ENCODE measurements at regions not wholly inside any gene's neighbourhood (a gene's known extent, or its start where the extent isn't known, plus 50 kb on each side); places are given as distances from the start of the nearest gene placed in this dataset.
"Not testable (repeated sequence)": the region's sequence is repeated elsewhere in the genome, so short reads cannot be mapped to it uniquely, and the experiment has no call there.

DNA sequence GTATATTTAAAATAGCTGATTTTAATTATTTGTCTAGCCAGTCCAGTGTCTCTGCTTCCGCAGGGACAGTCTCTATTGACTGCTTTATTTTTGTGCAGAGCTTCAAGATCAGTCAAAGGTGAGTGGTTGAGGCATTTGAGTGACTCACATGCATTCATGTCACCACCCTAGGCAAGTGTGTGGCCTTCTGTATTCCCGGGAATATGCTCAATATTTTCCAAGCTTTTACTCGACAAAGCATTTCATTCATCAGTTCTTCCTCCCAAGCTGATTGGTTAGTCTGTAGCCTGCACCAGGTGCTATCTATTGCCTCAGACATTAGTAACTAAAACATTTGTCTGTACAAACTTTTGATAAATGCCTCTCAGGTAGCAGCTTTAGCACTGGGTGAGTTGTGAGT lies 471.5 kb upstream of the NRG3 start:
- Histone ChIP-seq H3K36me3 (ENCODE audit: control insufficient read depth in 5 of 5, insufficient read depth in 5 of 5, low read length in 5 of 5) (no peaks in the 10 kb centered on the region), H3K9ac (ENCODE audit: low read length in 5 of 5) (no peak overlapping the region), H3K27ac (ENCODE audit: low read depth, low read length) (no peak overlapping the region), H3K4me1 (ENCODE audit: control insufficient read depth in 5 of 5, insufficient read depth in 5 of 5, low read length in 5 of 5) (no peaks in the 10 kb centered on the region), H3K4me3 (ENCODE audit: low read depth in 1 of 5, low read length in 5 of 5) (no peak overlapping the region), H3K9me3 (ENCODE audit: control insufficient read depth in 5 of 5, low read length in 5 of 5) (no peaks in the 10 kb centered on the region), H3K27me3 (ENCODE audit: control insufficient read depth in 5 of 5, insufficient read depth in 4 of 5, low read length in 5 of 5) (no peaks in the 10 kb centered on the region)

GRCh38 chr10:81405399-81405798 lies 469.6 kb upstream of the NRG3 start:
- H3K27me3 ChIP-seq (ENCODE audit: control insufficient read depth in 5 of 5, insufficient read depth in 4 of 5, low read length in 5 of 5): no peaks in the 10 kb centered on the region
- no peaks in the 10 kb centered on the region for H3K36me3 ChIP-seq (ENCODE audit: control insufficient read depth in 5 of 5, insufficient read depth in 5 of 5, low read length in 5 of 5)
- no peak overlapping the region for H3K4me3 ChIP-seq (ENCODE audit: low read depth in 1 of 5, low read length in 5 of 5)
- H3K27ac ChIP-seq (ENCODE audit: low read depth, low read length): no peak overlapping the region
- no peaks in the 10 kb centered on the region for H3K4me1 ChIP-seq (ENCODE audit: control insufficient read depth in 5 of 5, insufficient read depth in 5 of 5, low read length in 5 of 5)
- H3K9ac ChIP-seq (ENCODE audit: low read length in 5 of 5): no peak overlapping the region
- H3K9me3 ChIP-seq (ENCODE audit: control insufficient read depth in 5 of 5, low read length in 5 of 5): no peaks in the 10 kb centered on the region

DNA sequence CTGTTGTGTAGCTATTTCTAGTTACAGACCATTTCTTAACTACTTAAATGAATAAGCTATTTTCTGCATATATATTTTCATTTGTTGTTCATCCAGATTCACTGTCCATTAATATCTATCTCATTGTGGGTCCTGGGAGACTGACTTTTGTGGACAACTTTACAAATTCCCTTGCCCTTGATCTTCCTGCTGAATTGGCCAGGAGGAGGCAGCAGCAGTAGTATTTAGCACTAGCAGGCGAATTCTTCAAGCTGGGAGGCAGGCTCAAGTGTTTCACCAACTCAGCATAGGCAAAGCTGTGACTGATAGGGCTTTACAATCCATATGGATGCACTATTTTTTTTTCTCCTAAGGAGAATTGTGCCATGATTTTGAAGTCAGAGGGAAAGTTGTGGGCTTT lies 461.0 kb upstream of the NRG3 start:
- no peak overlapping the region for H3K9ac ChIP-seq (ENCODE audit: low read length in 5 of 5)
- no peaks in the 10 kb centered on the region for H3K36me3 ChIP-seq (ENCODE audit: control insufficient read depth in 5 of 5, insufficient read depth in 5 of 5, low read length in 5 of 5)
- no peak overlapping the region for H3K4me3 ChIP-seq (ENCODE audit: low read depth in 1 of 5, low read length in 5 of 5)
- no peaks in the 10 kb centered on the region for H3K27me3 ChIP-seq (ENCODE audit: control insufficient read depth in 5 of 5, insufficient read depth in 4 of 5, low read length in 5 of 5)
- H3K9me3 ChIP-seq (ENCODE audit: control insufficient read depth in 5 of 5, low read length in 5 of 5): peaks cover 0 to 4% (median 0%) of the 10 kb centered on the region in 5 donors
- H3K27ac ChIP-seq (ENCODE audit: low read depth, low read length): no peak overlapping the region
- H3K4me1 ChIP-seq (ENCODE audit: control insufficient read depth in 5 of 5, insufficient read depth in 5 of 5, low read length in 5 of 5): no peaks in the 10 kb centered on the region

DNA sequence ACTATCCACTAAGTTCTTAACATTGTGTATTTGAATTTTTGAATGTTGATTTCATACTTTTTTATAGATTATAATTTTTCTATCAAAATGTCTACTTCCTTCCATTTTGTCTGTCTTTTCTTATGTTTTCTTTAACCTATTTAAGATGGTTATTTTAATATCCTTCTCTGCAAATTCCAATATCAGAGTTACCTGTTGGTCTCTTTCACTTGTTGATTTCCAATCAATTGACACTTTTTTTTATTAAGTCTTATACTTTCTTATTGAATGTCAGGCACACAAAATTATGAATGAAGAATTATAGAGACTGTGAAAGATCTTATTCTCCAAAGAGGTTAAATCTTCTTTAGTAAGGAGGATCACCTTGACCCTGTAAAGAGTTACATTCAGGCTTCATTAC lies 448.3 kb upstream of the NRG3 start:
- no peaks in the 10 kb centered on the region for H3K27me3 ChIP-seq (ENCODE audit: control insufficient read depth in 5 of 5, insufficient read depth in 4 of 5, low read length in 5 of 5)
- no peak overlapping the region for H3K9ac ChIP-seq (ENCODE audit: low read length in 5 of 5)
- H3K9me3 ChIP-seq (ENCODE audit: control insufficient read depth in 5 of 5, low read length in 5 of 5): peaks cover 0 to 6% (median 0%) of the 10 kb centered on the region in 5 donors
- no peak overlapping the region for H3K27ac ChIP-seq (ENCODE audit: low read depth, low read length)
- no peaks in the 10 kb centered on the region for H3K36me3 ChIP-seq (ENCODE audit: control insufficient read depth in 5 of 5, insufficient read depth in 5 of 5, low read length in 5 of 5)
- no peak overlapping the region for H3K4me3 ChIP-seq (ENCODE audit: low read depth in 1 of 5, low read length in 5 of 5)
- H3K4me1 ChIP-seq (ENCODE audit: control insufficient read depth in 5 of 5, insufficient read depth in 5 of 5, low read length in 5 of 5): no peaks in the 10 kb centered on the region

DNA sequence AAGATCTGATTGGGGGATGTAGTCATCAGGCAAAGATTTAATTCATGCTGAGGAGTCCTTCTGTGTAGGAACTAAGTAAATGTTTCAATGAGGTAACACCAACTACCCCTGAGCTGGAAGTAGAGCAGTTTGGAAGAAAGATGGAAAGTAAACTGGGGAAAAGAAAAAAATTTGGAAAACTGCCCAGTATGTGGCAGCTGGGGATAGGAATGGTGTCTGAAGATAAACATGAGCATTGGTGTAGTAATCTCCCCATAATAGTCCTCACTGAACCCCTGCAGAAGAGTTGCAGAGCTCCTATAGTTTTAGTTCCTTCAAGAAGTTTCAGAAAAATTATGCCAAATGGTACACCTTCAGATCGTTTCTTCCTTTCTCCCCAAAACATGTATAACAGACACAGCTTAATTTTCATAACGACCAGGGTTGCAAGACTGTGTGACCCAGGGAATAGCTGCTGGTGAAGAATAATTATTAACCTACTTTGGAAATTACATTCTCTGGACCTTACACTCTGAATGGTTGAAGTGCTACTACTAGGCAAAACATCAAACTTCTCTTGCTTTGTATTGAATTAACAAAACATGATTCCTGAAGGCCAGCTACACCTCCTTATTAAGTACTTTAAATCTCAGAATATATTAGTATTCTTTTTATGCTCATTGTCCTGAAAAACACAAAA lies 446.4 kb upstream of the NRG3 start:
- Histone ChIP-seq H3K36me3 (ENCODE audit: control insufficient read depth in 5 of 5, insufficient read depth in 5 of 5, low read length in 5 of 5) (no peaks in the 10 kb centered on the region), H3K9me3 (ENCODE audit: control insufficient read depth in 5 of 5, low read length in 5 of 5) (peaks cover 0 to 5% (median 0%) of the 10 kb centered on the region in 5 donors), H3K4me3 (ENCODE audit: low read depth in 1 of 5, low read length in 5 of 5) (no peak overlapping the region), H3K27me3 (ENCODE audit: control insufficient read depth in 5 of 5, insufficient read depth in 4 of 5, low read length in 5 of 5) (no peaks in the 10 kb centered on the region), H3K9ac (ENCODE audit: low read length in 5 of 5) (no peak overlapping the region), H3K27ac (ENCODE audit: low read depth, low read length) (no peak overlapping the region), H3K4me1 (ENCODE audit: control insufficient read depth in 5 of 5, insufficient read depth in 5 of 5, low read length in 5 of 5) (no peaks in the 10 kb centered on the region)

- Histone ChIP-seq H3K4me1 (ENCODE audit: control insufficient read depth in 5 of 5, insufficient read depth in 5 of 5, low read length in 5 of 5) (no peaks in the 10 kb centered on the region), H3K36me3 (ENCODE audit: control insufficient read depth in 5 of 5, insufficient read depth in 5 of 5, low read length in 5 of 5) (no peaks in the 10 kb centered on the region), H3K9ac (ENCODE audit: low read length in 5 of 5) (no peak overlapping the region), H3K4me3 (ENCODE audit: low read depth in 1 of 5, low read length in 5 of 5) (no peak overlapping the region), H3K9me3 (ENCODE audit: control insufficient read depth in 5 of 5, low read length in 5 of 5) (peaks cover 0 to 4% (median 0%) of the 10 kb centered on the region in 5 donors), H3K27me3 (ENCODE audit: control insufficient read depth in 5 of 5, insufficient read depth in 4 of 5, low read length in 5 of 5) (no peaks in the 10 kb centered on the region), H3K27ac (ENCODE audit: low read depth, low read length) (no peak overlapping the region)
Observed at GRCh38 chr10:81439445-81439844, 435.5 kb upstream of the NRG3 start.

DNA sequence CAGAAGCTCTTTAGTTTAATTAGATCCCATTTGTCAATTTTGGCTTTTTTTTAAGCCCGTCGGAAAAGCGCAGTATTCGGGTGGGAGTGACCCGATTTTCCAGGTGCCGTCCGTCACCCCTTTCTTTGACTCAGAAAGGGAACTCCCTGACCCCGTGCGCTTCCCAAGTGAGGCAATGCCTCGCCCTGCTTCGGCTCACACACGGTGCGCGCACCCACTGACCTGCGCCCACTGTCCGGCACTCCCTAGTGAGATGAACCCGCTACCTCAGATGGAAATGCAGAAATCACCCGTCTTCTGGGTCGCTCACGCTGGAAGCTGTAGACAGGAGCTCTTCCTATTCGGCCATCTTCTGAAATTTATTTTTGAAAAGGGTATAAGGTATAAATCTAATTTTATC lies 433.4 kb upstream of the NRG3 start:
- not testable (repeated sequence) for H3K27ac ChIP-seq (ENCODE audit: low read depth, low read length); H3K36me3 ChIP-seq (ENCODE audit: control insufficient read depth in 5 of 5, insufficient read depth in 5 of 5, low read length in 5 of 5); H3K4me1 ChIP-seq (ENCODE audit: control insufficient read depth in 5 of 5, insufficient read depth in 5 of 5, low read length in 5 of 5); H3K4me3 ChIP-seq (ENCODE audit: low read depth in 1 of 5, low read length in 5 of 5); H3K27me3 ChIP-seq (ENCODE audit: control insufficient read depth in 5 of 5, insufficient read depth in 4 of 5, low read length in 5 of 5); H3K9ac ChIP-seq (ENCODE audit: low read length in 5 of 5); H3K9me3 ChIP-seq (ENCODE audit: control insufficient read depth in 5 of 5, low read length in 5 of 5)

- no peaks in the 10 kb centered on the region for H3K4me1 ChIP-seq (ENCODE audit: control insufficient read depth in 5 of 5, insufficient read depth in 5 of 5, low read length in 5 of 5)
Observed at GRCh38 chr10:81444242-81444929, 430.6 kb upstream of the NRG3 start.

GRCh38 chr10:81450651-81451050 lies 424.3 kb upstream of the NRG3 start:
- Histone ChIP-seq H3K4me3 (ENCODE audit: low read depth in 1 of 5, low read length in 5 of 5) (no peak overlapping the region), H3K27ac (ENCODE audit: low read depth, low read length) (no peak overlapping the region), H3K27me3 (ENCODE audit: control insufficient read depth in 5 of 5, insufficient read depth in 4 of 5, low read length in 5 of 5) (no peaks in the 10 kb centered on the region), H3K9me3 (ENCODE audit: control insufficient read depth in 5 of 5, low read length in 5 of 5) (peaks cover 0 to 5% (median 0%) of the 10 kb centered on the region in 5 donors), H3K4me1 (ENCODE audit: control insufficient read depth in 5 of 5, insufficient read depth in 5 of 5, low read length in 5 of 5) (no peaks in the 10 kb centered on the region), H3K9ac (ENCODE audit: low read length in 5 of 5) (no peak overlapping the region), H3K36me3 (ENCODE audit: control insufficient read depth in 5 of 5, insufficient read depth in 5 of 5, low read length in 5 of 5) (no peaks in the 10 kb centered on the region)

More at GRCh38 chr10:81444242-81444929, 430.6 kb upstream of the NRG3 start:
- peaks cover 0 to 4% (median 0%) of the 10 kb centered on the region in 5 donors for H3K9me3 ChIP-seq (ENCODE audit: control insufficient read depth in 5 of 5, low read length in 5 of 5)
- no peaks in the 10 kb centered on the region for H3K27me3 ChIP-seq (ENCODE audit: control insufficient read depth in 5 of 5, insufficient read depth in 4 of 5, low read length in 5 of 5)
- no peak overlapping the region for H3K4me3 ChIP-seq (ENCODE audit: low read depth in 1 of 5, low read length in 5 of 5)
- H3K9ac ChIP-seq (ENCODE audit: low read length in 5 of 5): no peak overlapping the region
- H3K27ac ChIP-seq (ENCODE audit: low read depth, low read length): no peak overlapping the region
- H3K36me3 ChIP-seq (ENCODE audit: control insufficient read depth in 5 of 5, insufficient read depth in 5 of 5, low read length in 5 of 5): no peaks in the 10 kb centered on the region

GRCh38 chr10:81472927-81473470 lies 402.0 kb upstream of the NRG3 start:
- no peak overlapping the region for H3K9ac ChIP-seq (ENCODE audit: low read length in 5 of 5)
- H3K4me1 ChIP-seq (ENCODE audit: control insufficient read depth in 5 of 5, insufficient read depth in 5 of 5, low read length in 5 of 5): no peaks in the 10 kb centered on the region
- peak overlapping the region in 1 of 5 donors; percentile 1 for H3K4me3 ChIP-seq (ENCODE audit: low read depth in 1 of 5, low read length in 5 of 5)
- H3K27me3 ChIP-seq (ENCODE audit: control insufficient read depth in 5 of 5, insufficient read depth in 4 of 5, low read length in 5 of 5): peaks cover 0 to 2% (median 0%) of the 10 kb centered on the region in 5 donors
- no peak overlapping the region for H3K27ac ChIP-seq (ENCODE audit: low read depth, low read length)
- no peaks in the 10 kb centered on the region for H3K36me3 ChIP-seq (ENCODE audit: control insufficient read depth in 5 of 5, insufficient read depth in 5 of 5, low read length in 5 of 5)
- peaks cover 0 to 8% (median 5%) of the 10 kb centered on the region in 5 donors for H3K9me3 ChIP-seq (ENCODE audit: control insufficient read depth in 5 of 5, low read length in 5 of 5)

Measured in subcutaneous abdominal adipose tissue (tissue), 5 donors.